Right lobe of liver (tissue), 6 donors: ENCODE measurements at regions not wholly inside any gene's neighbourhood (a gene's known extent, or its start where the extent isn't known, plus 50 kb on each side); places are given as distances from the start of the nearest gene placed in this dataset.

ENCODE experiments used
- ATAC-seq, 4 donors: fragments of 200-7000 bp; cut with Tn5 transposase; one replicate each; pipeline ENCODE4 v1.9.1; 2020; ENCODE audit warnings: mild to moderate bottlenecking in 4 of 4, moderate library complexity in 4 of 4
- DNase-seq, 3 donors: peaks; one replicate each; pipeline ENCODE4 v3.0.0-alpha.2; 2020
- H3K27ac ChIP-seq, 3 donors: fragments of 200-600 bp; one replicate each; pipeline ENCODE4 v1.8.0; 2022
- H3K27me3 ChIP-seq, 2 donors: fragments of 200-600 bp; one replicate each; pipeline ENCODE4 v1.8.0; 2022
- H3K36me3 ChIP-seq, 4 donors: fragments of 200-600 bp; sonication (generic) in 1 of 4; one replicate each; pipeline versions ENCODE4 v1.5.1 to v1.8.0; 2017 to 2022; ENCODE audit warnings: control low read depth in 1 of 4
- H3K4me1 ChIP-seq, 4 donors: fragments of 200-600 bp; sonication (generic) in 1 of 4; one replicate each; pipeline versions ENCODE4 v1.5.1 to v1.8.0; 2017 to 2022; ENCODE audit warnings: control low read depth in 1 of 4
- H3K4me3 ChIP-seq, 3 donors: fragments of 200-600 bp; one replicate each; pipeline ENCODE4 v1.8.0; 2022
- H3K9me3 ChIP-seq, 4 donors: fragments of 200-600 bp; sonication (generic) in 1 of 4; one replicate each; pipeline versions ENCODE4 v1.5.1 to v1.8.0; 2017 to 2022; ENCODE audit warnings: control low read depth in 1 of 4
- CTCF ChIP-seq, 4 donors: fragments of 200-600 bp in 3 of 4; fragments of 450-650 bp in 1 of 4; IDR thresholded peaks; one replicate each; pipeline versions ENCODE4 v1.5.1 to v1.8.0; 2016 to 2022; ENCODE audit warnings: antibody characterized with exemption in 4 of 4, mild to moderate bottlenecking in 2 of 4
- POLR2A ChIP-seq: fragments of 450-650 bp; IDR thresholded peaks from one replicate; pipeline ENCODE4 v1.6.1; 2017; ENCODE audit warnings: antibody characterized with exemption, mild to moderate bottlenecking
- WGBS: methylation state at CpG from one replicate; pipeline ENCODE4 v1.1.6; 2018; ENCODE audit warnings: low coverage, low lambda C conversion rate; ENCODE audit not compliant: insufficient coverage; ENCODE audit errors: missing lambda C conversion rate; 5-methylcytosine and 5-hydroxymethylcytosine counted together
- intact Hi-C, 2 donors: fragments of 100-400 bp; cut with DNase I; formaldehyde crosslinking; loops; one replicate each; pipeline versions ENCODE4 v1.11.2 to v1.14.1; 2022
- donor health status: DM: no; HTN: yes; CAD: no.
- donor health status: DM: no; HTN: no; CAD: no.
- donor health status: DM: no; HTN: no; CAD: no.
- donor health status: DM: no; HTN: yes; CAD: no.
- donor health status: DM: no; HTN: yes; CAD: no.

- 77% methylated on average over 4 of the region's 5 CpGs for WGBS
Measured at GRCh38 chr12:107539196-107539939, 146.2 kb upstream of the PWP1 start.

GRCh38 chr12:107541001-107541705 lies 144.4 kb upstream of the PWP1 start:
- no peak overlapping the region for H3K27ac ChIP-seq
- H3K36me3 ChIP-seq: no peaks in the 10 kb centered on the region
- ATAC-seq (no peak), DNase-seq (no peak)
- intact Hi-C loops: no loop called here
- H3K27me3 ChIP-seq: no peaks in the 10 kb centered on the region
- TF ChIP-seq POLR2A (no peak), CTCF (IDR thresholded peaks at IDR 0.05) (no peak)
- no peaks in the 10 kb centered on the region for H3K9me3 ChIP-seq
- 66% methylated on average over 6 of the region's 7 CpGs for WGBS
- H3K4me3 ChIP-seq: no peak overlapping the region
- H3K4me1 ChIP-seq: no peaks in the 10 kb centered on the region

More at GRCh38 chr12:107539196-107539939, 146.2 kb upstream of the PWP1 start:
- TF ChIP-seq CTCF (IDR thresholded peaks at IDR 0.05): no peak
- no peak for TF ChIP-seq POLR2A
- Histone ChIP-seq H3K36me3 (no peaks in the 10 kb centered on the region), H3K27me3 (no peaks in the 10 kb centered on the region), H3K27ac (no peak overlapping the region), H3K4me1 (no peaks in the 10 kb centered on the region), H3K4me3 (no peak overlapping the region), H3K9me3 (no peaks in the 10 kb centered on the region)
- intact Hi-C loops: no loop called here
- ATAC-seq (no peak), DNase-seq (no peak)

- WGBS: no CpG with 5 or more reads among the region's 5 CpGs
- no peak for TF ChIP-seq POLR2A
- no peak for TF ChIP-seq CTCF (IDR thresholded peaks at IDR 0.05)
- DNase-seq: no peak
- no peak overlapping the region for H3K4me3 ChIP-seq
- no peaks in the 10 kb centered on the region for H3K27me3 ChIP-seq
- no peaks in the 10 kb centered on the region for H3K4me1 ChIP-seq
- no peak overlapping the region for H3K27ac ChIP-seq
- ATAC-seq: no peak
- no peaks in the 10 kb centered on the region for H3K9me3 ChIP-seq
- intact Hi-C loops: no loop called here
- H3K36me3 ChIP-seq: no peaks in the 10 kb centered on the region
Measured at GRCh38 chr12:107543416-107543815, 142.2 kb upstream of the PWP1 start.

GRCh38 chr12:107543841-107544240 lies 141.8 kb upstream of the PWP1 start:
- intact Hi-C loops: no loop called here
- WGBS: 93% methylated on average over 2 of the region's 4 CpGs

More at GRCh38 chr12:107543841-107544240, 141.8 kb upstream of the PWP1 start:
- TF ChIP-seq CTCF (IDR thresholded peaks at IDR 0.05): no peak
- no peak for TF ChIP-seq POLR2A
- H3K27ac ChIP-seq: no peak overlapping the region
- no peaks in the 10 kb centered on the region for H3K9me3 ChIP-seq
- H3K4me1 ChIP-seq: no peaks in the 10 kb centered on the region
- no peaks in the 10 kb centered on the region for H3K27me3 ChIP-seq
- H3K4me3 ChIP-seq: no peak overlapping the region
- no peak for ATAC-seq
- H3K36me3 ChIP-seq: no peaks in the 10 kb centered on the region
- no peak for DNase-seq
